GM23338 (cell line): ENCODE measurements at regions not wholly inside any gene's neighbourhood (a gene's known extent, or its start where the extent isn't known, plus 50 kb on each side); places are given as distances from the start of the nearest gene placed in this dataset.

Experiments
- ATAC-seq: fragments of 200-7000 bp; cut with Tn5 transposase; 3 replicates; pipeline ENCODE4 v1.9.1; 2020
- DNase-seq: peaks from one replicate; pipeline ENCODE4 v3.0.0-alpha.2; 2015; ENCODE audit warnings: low spot score
- H2AFZ ChIP-seq: fragments of 200-600 bp; sonication (generic); 2 replicates; pipeline ENCODE4 v1.8.0; 2016; ENCODE audit warnings: antibody characterized with exemption, mild to moderate bottlenecking, moderate library complexity
- H3F3A ChIP-seq: fragments of 200-600 bp; sonication (generic); replicated peaks from 2 replicates; pipeline ENCODE4 v1.8.0; 2017; ENCODE audit warnings: antibody characterized with exemption, mixed run types, low read depth
- H3K27ac ChIP-seq: fragments of 200-600 bp; sonication (generic); 2 replicates; pipeline ENCODE4 v1.6.1; 2016; ENCODE audit warnings: low read depth
- H3K27me3 ChIP-seq: fragments of 200-600 bp; sonication (generic); 2 replicates; pipeline ENCODE4 v1.8.0; 2016; ENCODE audit warnings: mild to moderate bottlenecking, mixed run types, moderate library complexity; ENCODE audit not compliant: insufficient read depth
- H3K36me3 ChIP-seq: fragments of 200-600 bp; sonication (generic); 2 replicates; pipeline ENCODE4 v1.8.0; 2016; ENCODE audit warnings: mild to moderate bottlenecking; ENCODE audit not compliant: insufficient read depth
- H3K4me1 ChIP-seq: fragments of 200-600 bp; sonication (generic); 2 replicates; pipeline ENCODE4 v1.8.0; 2016; ENCODE audit warnings: mild to moderate bottlenecking, moderate library complexity; ENCODE audit not compliant: insufficient read depth
- H3K4me2 ChIP-seq: fragments of 200-600 bp; sonication (generic); 2 replicates; pipeline ENCODE4 v1.7.1; 2017; ENCODE audit warnings: mixed run types
- H3K4me3 ChIP-seq: fragments of 200-600 bp; sonication (generic); 2 replicates; pipeline ENCODE4 v1.6.1; 2016; ENCODE audit warnings: mixed run types
- H3K79me2 ChIP-seq: fragments of 200-600 bp; sonication (generic); replicated peaks from 2 replicates; pipeline ENCODE4 v1.8.0; 2017; ENCODE audit warnings: mild to moderate bottlenecking; ENCODE audit not compliant: insufficient read depth
- H3K9me2 ChIP-seq: fragments of 200-600 bp; sonication (generic); 2 replicates; pipeline ENCODE4 v1.8.0; 2017; ENCODE audit not compliant: insufficient read depth
- H4K20me1 ChIP-seq: fragments of 200-600 bp; sonication (generic); replicated peaks from 2 replicates; pipeline ENCODE4 v1.8.0; 2017; ENCODE audit warnings: mild to moderate bottlenecking; ENCODE audit not compliant: insufficient read depth
- H3K27ac Mint-ChIP-seq: 2 replicates; pipeline ENCODE4 v1.8.0; 2020; ENCODE audit warnings: inconsistent platforms, mild to moderate bottlenecking, moderate library complexity, mixed read lengths
- H3K27me3 Mint-ChIP-seq: 3 replicates; pipeline ENCODE4 v1.8.0; 2022; ENCODE audit warnings: low read depth, mild to moderate bottlenecking, moderate library complexity, mixed read lengths, inconsistent platforms; ENCODE audit not compliant: insufficient read depth, poor library complexity
- H3K36me3 Mint-ChIP-seq: 3 replicates; pipeline ENCODE4 v1.8.0; 2021; ENCODE audit warnings: low read depth, mild to moderate bottlenecking, inconsistent platforms, moderate library complexity, mixed read lengths
- H3K4me1 Mint-ChIP-seq: 3 replicates; pipeline ENCODE4 v1.8.0; 2020; ENCODE audit warnings: mild to moderate bottlenecking, inconsistent platforms, mixed read lengths
- H3K4me3 Mint-ChIP-seq: 3 replicates; pipeline ENCODE4 v1.8.0; 2021; ENCODE audit warnings: moderate library complexity, mild to moderate bottlenecking, inconsistent platforms, mixed read lengths
- H3K9me3 Mint-ChIP-seq: 3 replicates; pipeline ENCODE4 v1.8.0; 2020; ENCODE audit warnings: moderate library complexity, mild to moderate bottlenecking, inconsistent platforms, mixed read lengths
- CREB1 ChIP-seq: fragments of 250-450 bp; sonication (Bioruptor Pico); IDR thresholded peaks from 2 replicates; pipeline ENCODE4 v1.5.0; 2020; ENCODE audit warnings: low read depth, mild to moderate bottlenecking, moderate library complexity
- ETS1 ChIP-seq: IDR thresholded peaks from 2 replicates; pipeline ENCODE4 v1.6.1; 2016; ENCODE audit warnings: antibody characterized with exemption
- EZH2phosphoT487 ChIP-seq: fragments of 200-600 bp; sonication (generic); IDR thresholded peaks from one replicate; pipeline ENCODE4 v1.8.1; 2018; ENCODE audit warnings: antibody characterized with exemption; ENCODE audit not compliant: unreplicated experiment
- JUNB ChIP-seq: IDR thresholded peaks from one replicate; pipeline ENCODE4 v1.6.1; 2016; ENCODE audit warnings: antibody characterized with exemption; ENCODE audit not compliant: unreplicated experiment
- NANOG ChIP-seq: IDR thresholded peaks from 2 replicates; pipeline ENCODE4 v1.6.1; 2016; ENCODE audit warnings: antibody characterized with exemption, borderline replicate concordance
- POLR2AphosphoS5 ChIP-seq: IDR thresholded peaks from 2 replicates; pipeline ENCODE4 v1.6.1; 2016; ENCODE audit warnings: antibody characterized with exemption, low read depth
- REST ChIP-seq: IDR thresholded peaks from one replicate; pipeline ENCODE4 v1.6.1; 2018; ENCODE audit warnings: antibody characterized with exemption; ENCODE audit not compliant: unreplicated experiment
- ZNF331 ChIP-seq: fragments of 250-450 bp; sonication (Bioruptor Pico); IDR thresholded peaks from 2 replicates; pipeline ENCODE4 v1.5.0; 2020; ENCODE audit warnings: low read depth, mild to moderate bottlenecking, moderate library complexity
- TF ChIP-seq, protein P1 (sequence below), 2 experiments: fragments of 200-600 bp in 1 of 2; sonication (generic) in 1 of 2; conservative IDR thresholded peaks; 2 replicates each; pipeline versions ENCODE4 v1.5.1 to v1.6.1; 2016 to 2017; ENCODE audit warnings: antibody characterized with exemption in 2 of 2, low read depth in 2 of 2, mild to moderate bottlenecking in 2 of 2, moderate library complexity in 1 of 2
- TF ChIP-seq, protein P2 (sequence below): fragments of 250-450 bp; sonication (Bioruptor Pico); IDR thresholded peaks from 2 replicates; pipeline ENCODE4 v1.5.0; 2020; ENCODE audit warnings: mild to moderate bottlenecking, moderate library complexity

DNA sequence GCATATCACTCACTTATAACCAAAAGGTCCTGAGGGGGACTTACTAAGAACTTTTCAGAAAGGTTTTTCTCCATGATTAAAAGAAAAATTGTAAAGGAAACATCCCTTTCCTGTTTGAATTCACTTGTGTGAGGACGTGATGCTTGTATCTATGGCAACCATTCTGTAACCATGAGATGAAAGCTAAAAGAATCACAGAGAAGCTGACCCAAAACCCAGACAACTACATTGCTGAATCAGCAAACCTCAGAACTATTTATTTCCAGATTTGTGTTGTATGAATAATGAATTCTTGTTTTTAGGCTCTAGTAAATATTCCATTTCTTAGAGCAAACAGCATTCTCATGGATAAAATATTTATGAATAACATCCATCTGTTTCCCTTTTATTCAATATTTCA is 91.2 kb downstream of the RCHY1 start:
- Mint-ChIP-seq H3K9me3 (peaks cover 14% of the 10 kb centered on the region), H3K36me3 (peaks cover 4% of the 10 kb centered on the region; the same call in 1 of the 3 replicates), H3K4me3 (no peak overlapping the region), H3K27me3 (peaks cover 2% of the 10 kb centered on the region), H3K27ac (no peak overlapping the region), H3K4me1 (no peaks in the 10 kb centered on the region)
- Histone ChIP-seq H3K4me3 (no peak overlapping the region), H3K4me1 (no peaks in the 10 kb centered on the region), H4K20me1 (no peaks in the 10 kb centered on the region), H3K9me2 (peaks cover 7% of the 10 kb centered on the region; the same call in 1 of the 2 replicates), H3K36me3 (no peaks in the 10 kb centered on the region), H3K79me2 (no peaks in the 10 kb centered on the region), H3K27ac (no peak overlapping the region), H3K4me2 (no peak overlapping the region), H2AFZ (no peak overlapping the region), H3K27me3 (no peaks in the 10 kb centered on the region), H3F3A (no peaks in the 10 kb centered on the region)
- ATAC-seq: no peak
- TF ChIP-seq, protein P1, sequence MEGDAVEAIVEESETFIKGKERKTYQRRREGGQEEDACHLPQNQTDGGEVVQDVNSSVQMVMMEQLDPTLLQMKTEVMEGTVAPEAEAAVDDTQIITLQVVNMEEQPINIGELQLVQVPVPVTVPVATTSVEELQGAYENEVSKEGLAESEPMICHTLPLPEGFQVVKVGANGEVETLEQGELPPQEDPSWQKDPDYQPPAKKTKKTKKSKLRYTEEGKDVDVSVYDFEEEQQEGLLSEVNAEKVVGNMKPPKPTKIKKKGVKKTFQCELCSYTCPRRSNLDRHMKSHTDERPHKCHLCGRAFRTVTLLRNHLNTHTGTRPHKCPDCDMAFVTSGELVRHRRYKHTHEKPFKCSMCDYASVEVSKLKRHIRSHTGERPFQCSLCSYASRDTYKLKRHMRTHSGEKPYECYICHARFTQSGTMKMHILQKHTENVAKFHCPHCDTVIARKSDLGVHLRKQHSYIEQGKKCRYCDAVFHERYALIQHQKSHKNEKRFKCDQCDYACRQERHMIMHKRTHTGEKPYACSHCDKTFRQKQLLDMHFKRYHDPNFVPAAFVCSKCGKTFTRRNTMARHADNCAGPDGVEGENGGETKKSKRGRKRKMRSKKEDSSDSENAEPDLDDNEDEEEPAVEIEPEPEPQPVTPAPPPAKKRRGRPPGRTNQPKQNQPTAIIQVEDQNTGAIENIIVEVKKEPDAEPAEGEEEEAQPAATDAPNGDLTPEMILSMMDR (conservative IDR thresholded peaks at IDR 0.05; ENCODE audit: low read depth in 2 of 2): no peak
- TF ChIP-seq CREB1 (no peak), EZH2phosphoT487 (no peak), ETS1 (no peak), ZNF331 (no peak), NANOG (no peak), REST (no peak), POLR2AphosphoS5 (no peak), JUNB (no peak)
- TF ChIP-seq, protein P2, sequence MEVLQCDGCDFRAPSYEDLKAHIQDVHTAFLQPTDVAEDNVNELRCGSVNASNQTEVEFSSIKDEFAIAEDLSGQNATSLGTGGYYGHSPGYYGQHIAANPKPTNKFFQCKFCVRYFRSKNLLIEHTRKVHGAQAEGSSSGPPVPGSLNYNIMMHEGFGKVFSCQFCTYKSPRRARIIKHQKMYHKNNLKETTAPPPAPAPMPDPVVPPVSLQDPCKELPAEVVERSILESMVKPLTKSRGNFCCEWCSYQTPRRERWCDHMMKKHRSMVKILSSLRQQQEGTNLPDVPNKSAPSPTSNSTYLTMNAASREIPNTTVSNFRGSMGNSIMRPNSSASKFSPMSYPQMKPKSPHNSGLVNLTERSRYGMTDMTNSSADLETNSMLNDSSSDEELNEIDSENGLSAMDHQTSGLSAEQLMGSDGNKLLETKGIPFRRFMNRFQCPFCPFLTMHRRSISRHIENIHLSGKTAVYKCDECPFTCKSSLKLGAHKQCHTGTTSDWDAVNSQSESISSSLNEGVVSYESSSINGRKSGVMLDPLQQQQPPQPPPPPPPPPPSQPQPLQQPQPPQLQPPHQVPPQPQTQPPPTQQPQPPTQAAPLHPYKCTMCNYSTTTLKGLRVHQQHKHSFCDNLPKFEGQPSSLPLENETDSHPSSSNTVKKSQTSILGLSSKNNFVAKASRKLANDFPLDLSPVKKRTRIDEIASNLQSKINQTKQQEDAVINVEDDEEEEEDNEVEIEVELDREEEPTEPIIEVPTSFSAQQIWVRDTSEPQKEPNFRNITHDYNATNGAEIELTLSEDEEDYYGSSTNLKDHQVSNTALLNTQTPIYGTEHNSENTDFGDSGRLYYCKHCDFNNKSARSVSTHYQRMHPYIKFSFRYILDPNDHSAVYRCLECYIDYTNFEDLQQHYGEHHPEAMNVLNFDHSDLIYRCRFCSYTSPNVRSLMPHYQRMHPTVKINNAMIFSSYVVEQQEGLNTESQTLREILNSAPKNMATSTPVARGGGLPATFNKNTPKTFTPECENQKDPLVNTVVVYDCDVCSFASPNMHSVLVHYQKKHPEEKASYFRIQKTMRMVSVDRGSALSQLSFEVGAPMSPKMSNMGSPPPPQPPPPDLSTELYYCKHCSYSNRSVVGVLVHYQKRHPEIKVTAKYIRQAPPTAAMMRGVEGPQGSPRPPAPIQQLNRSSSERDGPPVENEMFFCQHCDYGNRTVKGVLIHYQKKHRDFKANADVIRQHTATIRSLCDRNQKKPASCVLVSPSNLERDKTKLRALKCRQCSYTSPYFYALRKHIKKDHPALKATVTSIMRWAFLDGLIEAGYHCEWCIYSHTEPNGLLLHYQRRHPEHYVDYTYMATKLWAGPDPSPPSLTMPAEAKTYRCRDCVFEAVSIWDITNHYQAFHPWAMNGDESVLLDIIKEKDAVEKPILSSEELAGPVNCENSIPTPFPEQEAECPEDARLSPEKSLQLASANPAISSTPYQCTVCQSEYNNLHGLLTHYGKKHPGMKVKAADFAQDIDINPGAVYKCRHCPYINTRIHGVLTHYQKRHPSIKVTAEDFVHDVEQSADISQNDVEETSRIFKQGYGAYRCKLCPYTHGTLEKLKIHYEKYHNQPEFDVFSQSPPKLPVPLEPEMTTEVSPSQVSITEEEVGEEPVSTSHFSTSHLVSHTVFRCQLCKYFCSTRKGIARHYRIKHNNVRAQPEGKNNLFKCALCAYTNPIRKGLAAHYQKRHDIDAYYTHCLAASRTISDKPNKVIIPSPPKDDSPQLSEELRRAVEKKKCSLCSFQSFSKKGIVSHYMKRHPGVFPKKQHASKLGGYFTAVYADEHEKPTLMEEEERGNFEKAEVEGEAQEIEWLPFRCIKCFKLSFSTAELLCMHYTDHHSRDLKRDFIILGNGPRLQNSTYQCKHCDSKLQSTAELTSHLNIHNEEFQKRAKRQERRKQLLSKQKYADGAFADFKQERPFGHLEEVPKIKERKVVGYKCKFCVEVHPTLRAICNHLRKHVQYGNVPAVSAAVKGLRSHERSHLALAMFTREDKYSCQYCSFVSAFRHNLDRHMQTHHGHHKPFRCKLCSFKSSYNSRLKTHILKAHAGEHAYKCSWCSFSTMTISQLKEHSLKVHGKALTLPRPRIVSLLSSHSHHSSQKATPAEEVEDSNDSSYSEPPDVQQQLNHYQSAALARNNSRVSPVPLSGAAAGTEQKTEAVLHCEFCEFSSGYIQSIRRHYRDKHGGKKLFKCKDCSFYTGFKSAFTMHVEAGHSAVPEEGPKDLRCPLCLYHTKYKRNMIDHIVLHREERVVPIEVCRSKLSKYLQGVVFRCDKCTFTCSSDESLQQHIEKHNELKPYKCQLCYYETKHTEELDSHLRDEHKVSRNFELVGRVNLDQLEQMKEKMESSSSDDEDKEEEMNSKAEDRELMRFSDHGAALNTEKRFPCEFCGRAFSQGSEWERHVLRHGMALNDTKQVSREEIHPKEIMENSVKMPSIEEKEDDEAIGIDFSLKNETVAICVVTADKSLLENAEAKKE (CRISPR knock-in tag): no peak
- DNase-seq: no peak
